ENCODE measurements at regions not wholly inside any gene's neighbourhood (a gene's known extent, or its start where the extent isn't known, plus 50 kb on each side); places are given as distances from the start of the nearest gene placed in this dataset.

DNA sequence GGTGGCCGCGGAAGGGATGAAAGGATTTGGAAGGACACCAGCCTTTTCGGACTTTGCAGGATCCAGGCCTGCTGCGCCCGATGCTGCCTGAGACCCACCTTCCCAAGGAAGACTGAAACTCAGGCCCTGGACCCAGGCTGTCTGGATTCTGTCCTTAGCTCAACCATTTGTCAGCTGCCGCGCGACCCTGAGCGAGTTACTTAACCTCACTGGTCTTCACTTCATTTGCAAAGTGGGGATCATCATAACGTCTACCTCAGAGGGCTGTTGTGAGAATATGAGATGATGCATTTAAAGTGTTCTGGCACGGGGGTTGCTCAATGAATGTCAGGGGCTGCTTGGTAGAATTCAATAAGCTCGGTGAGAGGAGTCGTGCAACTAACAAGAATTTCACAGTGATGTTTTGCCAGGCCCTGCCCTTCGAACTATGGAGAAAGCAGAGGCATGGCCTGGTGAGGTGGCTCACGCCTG lies 104.2 kb upstream of the PRDM1 start:
- Histone ChIP-seq H3K4me1 (ENCODE audit: control insufficient read depth, insufficient read depth, low read length) (peaks cover 3% of the 10 kb centered on the region; the same call in 1 of the 2 replicates), H3K9me3 (ENCODE audit: control insufficient read depth, insufficient read depth, low read depth, low read length) (no peaks in the 10 kb centered on the region), H3K36me3 (ENCODE audit: control insufficient read depth in 2 of 2, insufficient read depth in 1 of 2, low read length in 2 of 2) (no peaks in the 10 kb centered on the region), H3K27ac (ENCODE audit: extremely low read depth, low read depth, low read length) (no peak overlapping the region), H3K4me3 (ENCODE audit: low read depth, low read length) (no peak overlapping the region)
- ChIA-PET POLR2A (interaction anchor here (0.6 kb wide), 1 partner anchor 1777 kb away, joined by 5 read pairs; no protein-coding TSS in a partner anchor), CTCF (interaction anchor here (0.5 to 1.2 kb wide), 3 partner anchors 104 to 682 kb away, joined by 3 read pairs; partner anchors contain the start of gene PRDM1)
- TF ChIP-seq ZNF548 (tag by site-specific recombination; IDR thresholded peaks at IDR 0.05) (no peak), ZNF416 (tag by site-specific recombination; IDR thresholded peaks at IDR 0.05) (no peak), ZNF112 (tag by site-specific recombination; IDR thresholded peaks at IDR 0.05) (no peak), ZNF521 (tag by site-specific recombination; IDR thresholded peaks at IDR 0.05) (no peak), ZNF626 (tag by site-specific recombination; IDR thresholded peaks at IDR 0.05) (no peak), ZSCAN30 (tag by site-specific recombination; IDR thresholded peaks at IDR 0.05) (no peak), ZBTB7A (tag by site-specific recombination; IDR thresholded peaks at IDR 0.05; ENCODE audit: low read depth) (no peak)

DNA sequence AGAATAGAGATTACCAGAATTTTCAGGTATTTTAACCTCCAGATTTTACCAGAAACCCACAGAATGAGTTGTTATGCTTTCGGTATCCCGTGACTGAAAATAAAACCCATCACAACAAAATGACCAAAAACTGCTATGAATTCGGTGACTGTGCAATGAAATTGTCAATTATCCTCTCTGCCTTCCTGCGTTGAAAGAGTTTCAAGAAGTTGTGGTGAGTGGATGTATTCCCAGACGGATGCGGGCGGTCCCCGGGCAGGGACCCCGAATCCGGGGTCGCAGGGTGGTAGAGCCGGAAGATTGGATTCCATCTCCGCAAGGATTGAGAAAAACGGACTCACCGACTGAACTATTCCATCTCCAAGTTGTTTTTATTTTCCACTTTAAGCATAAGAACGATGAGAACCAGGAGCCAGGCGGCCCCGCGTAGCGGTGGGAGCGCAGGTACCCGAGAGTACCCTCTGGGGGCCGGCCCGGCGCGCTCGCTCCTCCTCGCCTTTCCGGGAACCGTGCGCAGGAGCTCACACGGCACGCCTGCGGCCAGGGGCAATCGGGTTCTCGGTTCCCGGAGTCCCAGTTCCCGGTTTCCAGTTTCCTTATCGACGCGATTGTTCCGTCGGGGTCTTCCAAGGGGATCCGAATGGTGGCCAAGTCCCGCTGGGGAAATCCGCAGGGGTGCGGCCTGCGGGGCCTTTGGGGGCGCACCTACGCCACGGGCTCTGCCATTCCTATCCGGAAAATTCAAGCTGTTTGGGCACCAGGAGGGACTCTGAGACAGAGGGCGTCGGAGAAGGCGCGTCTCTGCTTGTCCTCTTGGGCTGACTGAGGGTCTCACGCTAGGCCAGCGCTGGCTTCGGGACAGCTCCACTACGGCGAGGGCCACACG lies 104.9 kb upstream of the PRDM1 start:
- no peak for TF ChIP-seq SP3 (tag by site-specific recombination; IDR thresholded peaks at IDR 0.05)
- CTCF ChIA-PET, result interaction anchor here (0.5 to 0.6 kb wide), 2 partner anchors 381 to 681 kb away, joined by 3 read pairs; no protein-coding TSS in a partner anchor
- Histone ChIP-seq H3K27ac (ENCODE audit: extremely low read depth, low read depth, low read length) (no peak overlapping the region), H3K36me3 (ENCODE audit: control insufficient read depth in 2 of 2, insufficient read depth in 1 of 2, low read length in 2 of 2) (no peaks in the 10 kb centered on the region), H3K9me3 (ENCODE audit: control insufficient read depth, insufficient read depth, low read depth, low read length) (no peaks in the 10 kb centered on the region), H3K4me1 (ENCODE audit: control insufficient read depth, insufficient read depth, low read length) (peaks cover 3% of the 10 kb centered on the region; the same call in 1 of the 2 replicates), H3K4me3 (ENCODE audit: low read depth, low read length) (no peak overlapping the region)
- POLR2A ChIA-PET, result no interaction called here

DNA sequence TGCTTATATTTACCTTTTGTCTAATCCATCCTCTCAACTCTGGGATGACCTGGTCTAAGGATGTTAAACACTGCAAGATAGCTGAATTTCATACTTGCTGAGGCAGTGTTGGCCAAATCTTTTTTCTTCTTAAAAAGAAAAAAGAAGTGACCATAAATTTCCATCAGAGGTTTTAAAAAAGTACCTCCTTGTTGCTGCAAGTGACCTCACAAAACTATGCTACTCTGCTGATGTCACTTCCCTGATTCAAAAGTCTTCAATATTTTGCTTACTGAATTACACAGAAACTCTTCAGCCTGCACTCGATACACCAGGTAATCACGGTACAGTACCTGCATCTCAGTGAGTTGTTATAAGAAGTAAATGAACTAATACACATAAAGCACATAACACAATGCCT lies 107.2 kb upstream of the PRDM1 start:
- Histone ChIP-seq H3K27ac (ENCODE audit: extremely low read depth, low read depth, low read length) (no peak overlapping the region), H3K9me3 (ENCODE audit: control insufficient read depth, insufficient read depth, low read depth, low read length) (no peaks in the 10 kb centered on the region), H3K4me3 (ENCODE audit: low read depth, low read length) (no peak overlapping the region), H3K4me1 (ENCODE audit: control insufficient read depth, insufficient read depth, low read length) (peaks cover 2% of the 10 kb centered on the region; the same call in 1 of the 2 replicates), H3K36me3 (ENCODE audit: control insufficient read depth in 2 of 2, insufficient read depth in 1 of 2, low read length in 2 of 2) (no peaks in the 10 kb centered on the region)
- TF ChIP-seq, protein P1, sequence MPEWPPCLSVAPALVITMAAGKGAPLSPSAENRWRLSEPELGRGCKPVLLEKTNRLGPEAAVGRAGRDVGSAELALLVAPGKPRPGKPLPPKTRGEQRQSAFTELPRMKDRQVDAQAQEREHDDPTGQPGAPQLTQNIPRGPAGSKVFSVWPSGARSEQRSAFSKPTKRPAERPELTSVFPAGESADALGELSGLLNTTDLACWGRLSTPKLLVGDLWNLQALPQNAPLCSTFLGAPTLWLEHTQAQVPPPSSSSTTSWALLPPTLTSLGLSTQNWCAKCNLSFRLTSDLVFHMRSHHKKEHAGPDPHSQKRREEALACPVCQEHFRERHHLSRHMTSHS (tag by site-specific recombination; IDR thresholded peaks at IDR 0.05), result no peak
- TF ChIP-seq ZNF768 (tag by site-specific recombination; IDR thresholded peaks at IDR 0.05) (no peak), HOXD13 (CRISPR knock-in tag; IDR thresholded peaks at IDR 0.05; ENCODE audit: borderline replicate concordance) (no peak), YY1 (tag by site-specific recombination; IDR thresholded peaks at IDR 0.05) (no peak), ZSCAN16 (tag by site-specific recombination; IDR thresholded peaks at IDR 0.05) (no peak), ZNF132 (tag by site-specific recombination; IDR thresholded peaks at IDR 0.05; ENCODE audit: borderline replicate concordance) (no peak)
- TF ChIP-seq, protein P2, sequence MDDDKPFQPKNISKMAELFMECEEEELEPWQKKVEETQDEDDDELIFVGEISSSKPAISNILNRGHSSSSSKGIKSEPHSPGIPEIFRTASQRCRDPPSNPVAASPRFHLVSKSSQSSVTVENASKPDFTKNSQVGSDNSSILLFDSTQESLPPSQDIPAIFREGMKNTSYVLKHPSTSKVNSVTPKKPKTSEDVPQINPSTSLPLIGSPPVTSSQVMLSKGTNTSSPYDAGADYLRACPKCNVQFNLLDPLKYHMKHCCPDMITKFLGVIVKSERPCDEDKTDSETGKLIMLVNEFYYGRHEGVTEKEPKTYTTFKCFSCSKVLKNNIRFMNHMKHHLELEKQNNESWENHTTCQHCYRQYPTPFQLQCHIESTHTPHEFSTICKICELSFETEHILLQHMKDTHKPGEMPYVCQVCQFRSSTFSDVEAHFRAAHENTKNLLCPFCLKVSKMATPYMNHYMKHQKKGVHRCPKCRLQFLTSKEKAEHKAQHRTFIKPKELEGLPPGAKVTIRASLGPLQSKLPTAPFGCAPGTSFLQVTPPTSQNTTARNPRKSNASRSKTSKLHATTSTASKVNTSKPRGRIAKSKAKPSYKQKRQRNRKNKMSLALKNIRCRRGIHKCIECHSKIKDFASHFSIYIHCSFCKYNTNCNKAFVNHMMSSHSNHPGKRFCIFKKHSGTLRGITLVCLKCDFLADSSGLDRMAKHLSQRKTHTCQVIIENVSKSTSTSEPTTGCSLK (tag by site-specific recombination; IDR thresholded peaks at IDR 0.05), result no peak
- TF ChIP-seq, protein P3, sequence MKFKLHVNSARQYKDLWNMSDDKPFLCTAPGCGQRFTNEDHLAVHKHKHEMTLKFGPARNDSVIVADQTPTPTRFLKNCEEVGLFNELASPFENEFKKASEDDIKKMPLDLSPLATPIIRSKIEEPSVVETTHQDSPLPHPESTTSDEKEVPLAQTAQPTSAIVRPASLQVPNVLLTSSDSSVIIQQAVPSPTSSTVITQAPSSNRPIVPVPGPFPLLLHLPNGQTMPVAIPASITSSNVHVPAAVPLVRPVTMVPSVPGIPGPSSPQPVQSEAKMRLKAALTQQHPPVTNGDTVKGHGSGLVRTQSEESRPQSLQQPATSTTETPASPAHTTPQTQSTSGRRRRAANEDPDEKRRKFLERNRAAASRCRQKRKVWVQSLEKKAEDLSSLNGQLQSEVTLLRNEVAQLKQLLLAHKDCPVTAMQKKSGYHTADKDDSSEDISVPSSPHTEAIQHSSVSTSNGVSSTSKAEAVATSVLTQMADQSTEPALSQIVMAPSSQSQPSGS (tag by site-specific recombination; IDR thresholded peaks at IDR 0.05; ENCODE audit: low read depth), result no peak
- TF ChIP-seq, protein P4, sequence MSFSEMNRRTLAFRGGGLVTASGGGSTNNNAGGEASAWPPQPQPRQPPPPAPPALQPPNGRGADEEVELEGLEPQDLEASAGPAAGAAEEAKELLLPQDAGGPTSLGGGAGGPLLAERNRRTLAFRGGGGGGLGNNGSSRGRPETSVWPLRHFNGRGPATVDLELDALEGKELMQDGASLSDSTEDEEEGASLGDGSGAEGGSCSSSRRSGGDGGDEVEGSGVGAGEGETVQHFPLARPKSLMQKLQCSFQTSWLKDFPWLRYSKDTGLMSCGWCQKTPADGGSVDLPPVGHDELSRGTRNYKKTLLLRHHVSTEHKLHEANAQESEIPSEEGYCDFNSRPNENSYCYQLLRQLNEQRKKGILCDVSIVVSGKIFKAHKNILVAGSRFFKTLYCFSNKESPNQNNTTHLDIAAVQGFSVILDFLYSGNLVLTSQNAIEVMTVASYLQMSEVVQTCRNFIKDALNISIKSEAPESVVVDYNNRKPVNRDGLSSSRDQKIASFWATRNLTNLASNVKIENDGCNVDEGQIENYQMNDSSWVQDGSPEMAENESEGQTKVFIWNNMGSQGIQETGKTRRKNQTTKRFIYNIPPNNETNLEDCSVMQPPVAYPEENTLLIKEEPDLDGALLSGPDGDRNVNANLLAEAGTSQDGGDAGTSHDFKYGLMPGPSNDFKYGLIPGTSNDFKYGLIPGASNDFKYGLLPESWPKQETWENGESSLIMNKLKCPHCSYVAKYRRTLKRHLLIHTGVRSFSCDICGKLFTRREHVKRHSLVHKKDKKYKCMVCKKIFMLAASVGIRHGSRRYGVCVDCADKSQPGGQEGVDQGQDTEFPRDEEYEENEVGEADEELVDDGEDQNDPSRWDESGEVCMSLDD (tag by site-specific recombination; IDR thresholded peaks at IDR 0.05), result no peak
- TF ChIP-seq, protein P5, sequence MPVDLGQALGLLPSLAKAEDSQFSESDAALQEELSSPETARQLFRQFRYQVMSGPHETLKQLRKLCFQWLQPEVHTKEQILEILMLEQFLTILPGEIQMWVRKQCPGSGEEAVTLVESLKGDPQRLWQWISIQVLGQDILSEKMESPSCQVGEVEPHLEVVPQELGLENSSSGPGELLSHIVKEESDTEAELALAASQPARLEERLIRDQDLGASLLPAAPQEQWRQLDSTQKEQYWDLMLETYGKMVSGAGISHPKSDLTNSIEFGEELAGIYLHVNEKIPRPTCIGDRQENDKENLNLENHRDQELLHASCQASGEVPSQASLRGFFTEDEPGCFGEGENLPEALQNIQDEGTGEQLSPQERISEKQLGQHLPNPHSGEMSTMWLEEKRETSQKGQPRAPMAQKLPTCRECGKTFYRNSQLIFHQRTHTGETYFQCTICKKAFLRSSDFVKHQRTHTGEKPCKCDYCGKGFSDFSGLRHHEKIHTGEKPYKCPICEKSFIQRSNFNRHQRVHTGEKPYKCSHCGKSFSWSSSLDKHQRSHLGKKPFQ (tag by site-specific recombination; IDR thresholded peaks at IDR 0.05), result no peak
- ChIA-PET POLR2A (no interaction called here), CTCF (interaction anchor here (1.3 kb wide), 1 partner anchor 64 kb away, joined by 3 read pairs; no protein-coding TSS in a partner anchor)
